G401 (cell line): ENCODE measurements at regions not wholly inside any gene's neighbourhood (a gene's known extent, or its start where the extent isn't known, plus 50 kb on each side); places are given as distances from the start of the nearest gene placed in this dataset.

Experiments
- DNase-seq: peaks from one replicate; pipeline ENCODE4 v3.0.0-alpha.2; 2015; ENCODE audit warnings: low spot score
- in situ Hi-C: cut with HindIII; loops from 2 replicates; pipeline ENCODE4 v1.10.0; 2016; ENCODE audit warnings: low sequenced_read_pairs, mixed read lengths

DNA sequence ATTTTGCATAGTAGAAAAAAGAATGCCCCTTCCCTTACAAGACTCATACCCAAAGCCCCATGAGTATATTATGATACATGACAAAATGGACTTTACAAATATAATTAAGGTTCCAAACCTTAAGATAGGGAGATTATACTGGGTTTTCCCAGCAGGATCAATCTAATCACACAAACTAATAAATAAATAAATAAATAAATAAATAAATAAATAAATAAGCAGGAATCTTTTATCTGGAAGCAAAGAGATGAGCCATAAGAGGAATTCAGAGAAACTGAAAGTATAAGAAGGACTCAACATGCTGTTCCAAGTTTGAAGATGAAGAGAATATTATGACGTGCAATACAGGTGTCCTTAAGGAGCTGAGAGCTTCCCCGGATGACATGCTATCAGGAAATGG is 1174.5 kb downstream of the DTWD2 start:
- DNase-seq: no peak
- in situ Hi-C loops: no loop called here

GRCh38 chr5:117812861-117813260 is 1175.5 kb downstream of the DTWD2 start:
- in situ Hi-C loops: no loop called here
- no peak for DNase-seq

DNA sequence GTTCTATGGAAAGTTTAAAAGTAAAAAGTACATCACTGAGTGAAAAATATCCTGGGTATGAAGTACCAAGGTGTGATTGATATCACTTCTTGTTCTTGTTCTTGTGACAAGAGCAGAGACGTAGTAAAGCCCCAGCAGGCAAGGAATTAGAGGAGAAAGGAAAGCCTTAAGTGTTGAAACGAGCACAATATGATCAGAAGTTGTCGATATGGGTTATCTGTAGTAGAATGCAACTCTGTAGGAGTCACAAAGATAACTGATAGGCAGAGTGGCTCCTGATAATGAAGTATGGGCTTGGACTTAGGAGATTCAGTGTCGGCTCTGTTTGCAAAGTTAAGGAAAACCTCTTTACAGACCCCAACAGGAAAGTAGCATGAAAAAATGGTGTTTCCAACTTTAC is 1179.1 kb downstream of the DTWD2 start:
- in situ Hi-C loops: no loop called here
- no peak for DNase-seq

- in situ Hi-C loops: no loop called here
- no peak for DNase-seq
These were observed 1183.3 kb downstream of the DTWD2 start for GRCh38 chr5:117805058-117805457.

GRCh38 chr5:117803533-117803932 is 1184.8 kb downstream of the DTWD2 start:
- no peak for DNase-seq
- in situ Hi-C loops: no loop called here

- DNase-seq: no peak
- in situ Hi-C loops: no loop called here
These were observed 1186.8 kb downstream of the DTWD2 start for GRCh38 chr5:117801583-117801982.

- DNase-seq: peak; percentile 76
These were observed 1188.1 kb downstream of the DTWD2 start for GRCh38 chr5:117800261-117800660.

GRCh38 chr5:117794847-117795246 is 1193.5 kb downstream of the DTWD2 start:
- in situ Hi-C loops: no loop called here
- DNase-seq: no peak

More at GRCh38 chr5:117800261-117800660, 1188.1 kb downstream of the DTWD2 start:
- in situ Hi-C loops: no loop called here

DNA sequence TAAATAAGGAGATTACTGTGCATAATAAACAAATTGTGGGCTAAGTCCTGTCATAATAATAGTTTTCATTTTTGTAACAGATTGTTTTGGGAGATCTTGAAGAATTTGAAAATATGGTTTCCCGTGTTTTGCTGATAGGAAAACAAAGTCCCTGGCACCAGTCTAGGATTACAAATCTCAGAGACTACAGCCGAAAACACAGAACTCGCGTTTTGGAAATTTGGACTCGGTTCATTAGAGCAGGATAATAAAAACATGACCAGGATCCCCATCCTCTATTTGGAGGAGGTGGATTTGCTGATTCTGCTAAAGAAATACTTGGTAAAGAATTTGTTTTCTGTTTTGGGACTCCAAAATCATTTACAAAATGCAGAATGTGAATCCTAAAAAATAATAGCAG is 1194.4 kb downstream of the DTWD2 start:
- in situ Hi-C loops: no loop called here

GRCh38 chr5:117792476-117792875 is 1195.9 kb downstream of the DTWD2 start:
- no peak for DNase-seq
- in situ Hi-C loops: no loop called here

More for the DNA sequence above, 1194.4 kb downstream of the DTWD2 start:
- DNase-seq: no peak

GRCh38 chr5:117788596-117788995 is 1199.8 kb downstream of the DTWD2 start:
- in situ Hi-C loops: no loop called here
- DNase-seq: no peak

DNA sequence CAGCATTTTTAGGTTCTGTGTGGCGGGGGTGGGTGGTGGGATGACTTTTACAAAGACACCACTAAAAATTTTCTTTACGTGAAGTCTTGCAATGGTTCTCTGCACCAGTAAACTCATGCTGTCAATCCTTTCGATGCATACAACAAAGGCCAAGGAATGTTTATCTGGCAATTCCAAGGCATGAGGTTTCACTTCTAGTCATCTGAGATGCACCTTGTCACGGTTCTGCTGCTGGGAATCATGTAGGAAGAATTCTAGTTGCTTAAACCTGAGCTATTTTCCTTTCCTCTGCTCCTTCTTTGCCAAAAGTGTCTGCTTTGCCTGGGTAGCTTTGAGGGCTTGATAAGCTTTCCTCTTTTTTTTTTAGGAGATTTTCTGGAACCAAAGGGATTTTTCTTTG is 1204.5 kb upstream of the SEMA6A start:
- DNase-seq: no peak
- in situ Hi-C loops: no loop called here

- in situ Hi-C loops: no loop called here
- no peak for DNase-seq
These were observed 1202.4 kb upstream of the SEMA6A start for GRCh38 chr5:117776977-117777376.

DNA sequence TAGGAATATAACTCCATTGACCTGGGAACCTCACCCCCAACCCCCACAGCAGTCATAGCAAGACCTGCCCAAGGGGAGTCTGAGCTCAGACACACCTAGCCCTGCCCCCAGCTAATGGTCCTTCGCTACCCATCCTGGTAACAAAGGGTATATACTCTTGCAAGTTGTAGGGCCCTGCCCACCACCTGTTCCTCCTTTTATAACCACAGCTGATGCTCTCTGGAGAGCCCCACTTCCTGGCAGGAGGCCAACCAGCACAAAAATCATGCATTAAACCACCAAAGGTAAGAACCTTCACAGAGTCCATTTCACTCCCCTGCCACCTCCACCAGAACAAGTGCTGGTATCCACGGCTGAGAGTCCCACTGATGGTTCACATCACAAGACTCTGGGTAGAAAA is 1195.3 kb upstream of the SEMA6A start:
- in situ Hi-C loops: no loop called here
- DNase-seq: no peak

DNA sequence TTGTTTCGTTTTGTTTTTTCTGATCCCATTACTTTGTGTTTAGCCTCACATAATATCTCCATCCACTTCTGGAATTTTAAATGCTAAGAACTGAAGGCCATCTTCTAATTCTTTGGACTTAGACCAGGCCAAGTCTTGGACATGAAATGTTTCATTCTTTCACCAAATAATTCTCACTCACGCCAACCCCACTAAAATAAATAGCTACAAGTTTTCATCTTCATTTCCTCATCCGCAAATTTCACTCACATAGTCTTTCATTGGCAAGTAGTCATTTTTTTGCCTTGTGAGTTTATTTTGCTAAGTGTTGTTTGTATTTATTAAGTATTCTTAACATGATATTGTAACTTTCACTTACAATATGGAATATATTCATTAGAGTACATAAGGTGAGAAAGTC is 1188.6 kb upstream of the SEMA6A start:
- no peak for DNase-seq
- in situ Hi-C loops: no loop called here

DNA sequence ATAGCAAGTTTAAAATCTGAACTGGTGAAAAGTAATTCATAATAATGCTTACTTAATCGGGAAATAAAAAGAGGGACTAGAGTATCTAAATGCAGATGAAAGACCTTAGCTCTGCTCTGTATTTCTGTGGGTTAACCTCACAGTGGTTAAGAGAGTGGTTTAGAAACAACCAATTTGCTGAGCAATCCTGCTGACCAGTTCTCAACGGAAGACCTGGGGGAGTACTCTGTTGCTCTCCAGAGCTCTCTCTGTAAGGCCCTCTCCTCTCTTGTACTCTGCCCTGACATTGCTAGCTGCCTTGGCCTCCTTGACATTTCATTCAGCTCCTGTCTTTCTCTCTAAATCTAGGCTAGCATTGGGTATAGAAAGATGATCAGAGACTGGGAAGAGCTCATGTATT is 1186.6 kb upstream of the SEMA6A start:
- no peak for DNase-seq
- in situ Hi-C loops: no loop called here

- in situ Hi-C loops: no loop called here
- no peak for DNase-seq
These were observed 1185.4 kb upstream of the SEMA6A start for GRCh38 chr5:117759849-117760499.

DNA sequence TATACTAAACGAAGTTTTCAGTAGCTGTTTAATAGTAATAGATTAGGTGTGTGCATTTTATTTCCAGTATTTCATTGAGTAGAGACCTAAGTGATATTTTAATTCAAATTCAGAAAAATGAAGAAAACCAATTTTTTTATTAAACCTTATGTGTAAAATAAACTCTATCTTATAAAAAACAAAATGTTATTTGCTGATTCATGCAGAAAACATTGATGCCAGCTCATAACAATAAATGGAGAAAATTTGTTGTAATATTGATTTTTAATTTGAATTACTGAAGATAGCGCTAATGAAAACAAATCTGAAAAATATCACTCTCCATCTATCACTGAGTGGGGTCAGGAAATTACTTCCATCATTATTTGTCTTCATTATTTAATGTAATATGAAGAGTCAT is 1177.8 kb upstream of the SEMA6A start:
- in situ Hi-C loops: no loop called here
- DNase-seq: no peak

GRCh38 chr5:117748336-117748735 is 1173.7 kb upstream of the SEMA6A start:
- no peak for DNase-seq
- in situ Hi-C loops: no loop called here

DNA sequence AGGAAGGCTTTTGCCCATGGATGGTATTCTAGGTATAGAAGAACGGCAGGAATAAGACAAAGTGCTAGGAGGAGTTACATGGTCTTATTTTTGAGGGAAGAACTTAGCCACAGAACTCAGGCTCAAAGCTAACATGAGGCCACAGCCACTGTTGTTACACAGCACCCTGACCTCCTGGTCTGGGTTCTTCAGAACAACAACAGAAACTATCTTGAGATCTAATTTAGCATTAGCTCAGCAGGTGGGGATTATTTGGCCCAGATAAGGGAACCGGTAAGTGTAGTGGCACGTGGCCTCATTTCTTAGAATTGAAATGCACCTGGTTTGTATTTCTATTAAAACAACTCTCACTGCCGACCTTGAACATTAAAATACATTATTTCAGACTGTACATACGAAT is 1168.7 kb upstream of the SEMA6A start:
- DNase-seq: no peak
- in situ Hi-C loops: no loop called here

- no peak for DNase-seq
- in situ Hi-C loops: no loop called here
These were observed 1167.1 kb upstream of the SEMA6A start for GRCh38 chr5:117741655-117742206.
